NCI-H446 treated with DMSO at 0.1 percent for 48 hours (cell line): ENCODE measurements at regions not wholly inside any gene's neighbourhood (a gene's known extent, or its start where the extent isn't known, plus 50 kb on each side); places are given as distances from the start of the nearest gene placed in this dataset.

Source experiments
- DNase-seq: peaks from one replicate; lab custom pipeline; 2025; lab: John Stamatoyannopoulos, UW

GRCh38 chr13:47168618-47169017, 271.8 kb upstream of the HTR2A start:
- DNase-seq, result no peak

- no peak for DNase-seq
Measured at GRCh38 chr13:47168066-47168465, 271.2 kb upstream of the HTR2A start.

GRCh38 chr13:47166336-47166735, 269.5 kb upstream of the HTR2A start:
- no peak for DNase-seq

GRCh38 chr13:47159853-47160550, 263.1 kb upstream of the HTR2A start:
- no peak for DNase-seq

GRCh38 chr13:47158593-47158992, 261.7 kb upstream of the HTR2A start:
- no peak for DNase-seq

GRCh38 chr13:47148543-47148942, 251.7 kb upstream of the HTR2A start:
- no peak for DNase-seq

- DNase-seq, result no peak
Measured at GRCh38 chr13:47147812-47148119, 250.9 kb upstream of the HTR2A start.

- no peak for DNase-seq
Measured at GRCh38 chr13:47146991-47147811, 250.3 kb upstream of the HTR2A start.

GRCh38 chr13:47146136-47146535, 249.3 kb upstream of the HTR2A start:
- no peak for DNase-seq

- no peak for DNase-seq
Measured at GRCh38 chr13:47144782-47145181, 247.9 kb upstream of the HTR2A start.

GRCh38 chr13:47142105-47142504, 245.3 kb upstream of the HTR2A start:
- no peak for DNase-seq

- DNase-seq, result no peak
Measured at GRCh38 chr13:47139519-47139918, 242.7 kb upstream of the HTR2A start.

- DNase-seq, result no peak
Measured at GRCh38 chr13:47136504-47136941, 239.7 kb upstream of the HTR2A start.

GRCh38 chr13:47135800-47136503, 239.1 kb upstream of the HTR2A start:
- DNase-seq, result no peak

- no peak for DNase-seq
Measured at GRCh38 chr13:47134939-47135489, 238.2 kb upstream of the HTR2A start.

GRCh38 chr13:47133011-47133445, 236.2 kb upstream of the HTR2A start:
- no peak for DNase-seq

- DNase-seq, result no peak
Measured at GRCh38 chr13:47129461-47129860, 232.6 kb upstream of the HTR2A start.

GRCh38 chr13:47126432-47126831, 229.6 kb upstream of the HTR2A start:
- DNase-seq, result no peak

- DNase-seq, result no peak
Measured at GRCh38 chr13:47121092-47121763, 224.4 kb upstream of the HTR2A start.

GRCh38 chr13:47120282-47120681, 223.4 kb upstream of the HTR2A start:
- no peak for DNase-seq

- no peak for DNase-seq
Measured at GRCh38 chr13:47119575-47120235, 222.9 kb upstream of the HTR2A start.

- no peak for DNase-seq
Measured at GRCh38 chr13:47117268-47117667, 220.4 kb upstream of the HTR2A start.
